IMR-90 (cell line): ENCODE measurements at regions not wholly inside any gene's neighbourhood (a gene's known extent, or its start where the extent isn't known, plus 50 kb on each side); places are given as distances from the start of the nearest gene placed in this dataset.

ENCODE experiments used
- ATAC-seq: fragments of 200-7000 bp; cut with Tn5 transposase; 2 replicates; pipeline ENCODE4 v1.9.1; 2020; ENCODE audit warnings: low read depth, mild to moderate bottlenecking, moderate library complexity
- BruUV-seq: library from RNA; stranded (reverse); fragments of 400-500 nt; replicated peaks from 2 replicates; lab custom pipeline; 2021; lab: Mats Ljungman, UMichigan
- CTCF ChIA-PET: fragments of 300-600 bp; formaldehyde crosslinking; extraction: SDS; loops from one replicate; lab custom pipeline; 2021; ENCODE audit warnings: antibody characterized with exemption; lab: Yijun Ruan, JAX
- POLR2A ChIA-PET: fragments of 300-600 bp; sonication (Branson Sonifier 250); formaldehyde crosslinking; loops from one replicate; lab custom pipeline; 2022; ENCODE audit warnings: antibody characterized with exemption; ENCODE audit not compliant: unreplicated experiment; lab: Charles Lee
- DNase-seq: peaks from one replicate; pipeline ENCODE4 v3.0.0; 2013
- H2AFZ ChIP-seq: replicated peaks from 2 replicates; pipeline ENCODE3; 2013; ENCODE audit warnings: low read length, mild to moderate bottlenecking; ENCODE audit not compliant: poor library complexity
- H2AK5ac ChIP-seq: 2 replicates; pipeline ENCODE4 v1.6.1; 2013; ENCODE audit warnings: low read depth, low read length, inconsistent platforms
- H2AK9ac ChIP-seq: replicated peaks from 2 replicates; pipeline ENCODE3; 2013; ENCODE audit warnings: mild to moderate bottlenecking, low read depth, low read length, moderate library complexity; ENCODE audit not compliant: poor library complexity
- H2BK120ac ChIP-seq: 2 replicates; pipeline ENCODE4 v1.6.1; 2013; ENCODE audit warnings: low read depth, low read length, inconsistent platforms
- H2BK15ac ChIP-seq: 3 replicates; pipeline ENCODE4 v1.6.1; 2013; ENCODE audit warnings: low read depth, low read length, inconsistent platforms
- H2BK20ac ChIP-seq: 2 replicates; pipeline ENCODE4 v1.6.1; 2013; ENCODE audit warnings: low read depth, mild to moderate bottlenecking, inconsistent platforms, low read length, moderate library complexity
- H2BK5ac ChIP-seq: 2 replicates; pipeline ENCODE4 v1.6.1; 2013; ENCODE audit warnings: mild to moderate bottlenecking, low read depth, low read length, inconsistent platforms; ENCODE audit not compliant: poor library complexity, severe bottlenecking
- H3K14ac ChIP-seq: replicated peaks from 2 replicates; pipeline ENCODE4 v1.6.1; 2013; ENCODE audit warnings: low read depth, low read length, inconsistent platforms
- H3K18ac ChIP-seq: 2 replicates; pipeline ENCODE4 v1.6.1; 2013; ENCODE audit warnings: low read depth, low read length, control low read depth
- H3K23ac ChIP-seq: 2 replicates; pipeline ENCODE4 v1.6.1; 2013; ENCODE audit warnings: low read depth, low read length, inconsistent platforms
- H3K27ac ChIP-seq: 2 replicates; pipeline ENCODE4 v1.5.1; 2013; ENCODE audit warnings: mild to moderate bottlenecking, control low read depth, low read length; ENCODE audit not compliant: insufficient read depth
- H3K27me3 ChIP-seq: 2 replicates; pipeline ENCODE4 v1.6.1; 2013; ENCODE audit warnings: low read length; ENCODE audit not compliant: control insufficient read depth, insufficient read depth
- H3K36me3 ChIP-seq: 2 replicates; pipeline ENCODE4 v1.6.1; 2013; ENCODE audit warnings: low read length, mixed read lengths; ENCODE audit not compliant: control insufficient read depth, insufficient read depth
- H3K4ac ChIP-seq: 2 replicates; pipeline ENCODE4 v1.6.1; 2013; ENCODE audit warnings: low read depth, low read length, inconsistent platforms
- H3K4me1 ChIP-seq: 2 replicates; pipeline ENCODE4 v1.6.1; 2013; ENCODE audit warnings: low read length, mixed read lengths; ENCODE audit not compliant: control insufficient read depth, insufficient read depth
- H3K4me2 ChIP-seq: 2 replicates; pipeline ENCODE4 v1.6.1; 2013; ENCODE audit warnings: low read depth, mild to moderate bottlenecking, control low read depth, low read length, moderate library complexity
- H3K4me3 ChIP-seq: 2 replicates; pipeline ENCODE4 v1.5.1; 2013; ENCODE audit warnings: low read depth, mild to moderate bottlenecking, control low read depth, low read length, moderate library complexity; ENCODE audit not compliant: insufficient read depth
- H3K56ac ChIP-seq: 2 replicates; pipeline ENCODE4 v1.6.1; 2013; ENCODE audit warnings: low read length, inconsistent platforms; ENCODE audit not compliant: insufficient read depth; ENCODE audit errors: extremely low read depth
- H3K79me1 ChIP-seq, 2 experiments: 2 replicates each; pipeline ENCODE4 v1.6.1; 2013; ENCODE audit warnings: low read length in 2 of 2, inconsistent platforms in 1 of 2, low read depth in 1 of 2
- H3K9ac ChIP-seq: 2 replicates; pipeline ENCODE4 v1.6.1; 2013; ENCODE audit warnings: low read depth, low read length, control low read depth
- H3K9me1 ChIP-seq: 2 replicates; pipeline ENCODE4 v1.6.1; 2013; ENCODE audit warnings: low read length, inconsistent platforms; ENCODE audit not compliant: insufficient read depth
- H3K9me3 ChIP-seq: 2 replicates; pipeline ENCODE4 v1.6.1; 2013; ENCODE audit warnings: low read length; ENCODE audit not compliant: control insufficient read depth, insufficient read depth
- H4K20me1 ChIP-seq: 2 replicates; pipeline ENCODE4 v1.6.1; 2013; ENCODE audit warnings: low read length, inconsistent platforms; ENCODE audit not compliant: insufficient read depth
- H4K5ac ChIP-seq: 2 replicates; pipeline ENCODE4 v1.6.1; 2013; ENCODE audit warnings: mild to moderate bottlenecking, low read depth, low read length, control low read depth
- H4K8ac ChIP-seq, 2 experiments: 2 replicates each; pipeline ENCODE4 v1.6.1; 2013; ENCODE audit warnings: low read depth in 2 of 2, low read length in 2 of 2, control low read depth in 1 of 2, inconsistent platforms in 1 of 2
- H4K91ac ChIP-seq: 2 replicates; pipeline ENCODE4 v1.6.1; 2013; ENCODE audit warnings: low read depth, low read length, inconsistent platforms; ENCODE audit not compliant: insufficient read depth
- BHLHE40 ChIP-seq: fragments of 150-350 bp; IDR thresholded peaks from 2 replicates; pipeline ENCODE4 v1.6.1; 2016; ENCODE audit warnings: mild to moderate bottlenecking, low read depth, low read length
- CEBPB ChIP-seq: IDR thresholded peaks from 2 replicates; pipeline ENCODE4 v1.6.1; 2012; ENCODE audit warnings: low read depth, low read length, improper control_type of control experiment
- CHD1 ChIP-seq: IDR thresholded peaks from 2 replicates; pipeline ENCODE4 v1.6.1; 2012; ENCODE audit warnings: low read depth, low read length, improper control_type of control experiment
- ELK1 ChIP-seq: fragments of 150-350 bp; IDR thresholded peaks from 2 replicates; pipeline ENCODE4 v1.6.1; 2016; ENCODE audit warnings: low read depth, mild to moderate bottlenecking, low read length, moderate library complexity, borderline replicate concordance
- FOS ChIP-seq: fragments of 150-350 bp; IDR thresholded peaks from 2 replicates; pipeline ENCODE4 v1.6.1; 2016; ENCODE audit warnings: low read depth, low read length
- MXI1 ChIP-seq: IDR thresholded peaks from 2 replicates; pipeline ENCODE4 v1.6.1; 2012; ENCODE audit warnings: low read depth, mild to moderate bottlenecking, low read length, moderate library complexity, borderline replicate concordance
- POLR2A ChIP-seq: IDR thresholded peaks from 2 replicates; pipeline ENCODE4 v1.6.1; 2012; ENCODE audit warnings: mild to moderate bottlenecking, low read depth, low read length
- RAD21 ChIP-seq: IDR thresholded peaks from 2 replicates; pipeline ENCODE4 v1.6.1; 2012; ENCODE audit warnings: low read length, improper control_type of control experiment
- RCOR1 ChIP-seq: IDR thresholded peaks from 2 replicates; pipeline ENCODE4 v1.6.1; 2012; ENCODE audit warnings: mild to moderate bottlenecking, low read length, improper control_type of control experiment; ENCODE audit not compliant: insufficient replicate concordance
- RFX5 ChIP-seq: IDR thresholded peaks from 2 replicates; pipeline ENCODE4 v1.8.0; 2012; ENCODE audit warnings: low read depth, mild to moderate bottlenecking, low read length, moderate library complexity
- SMC3 ChIP-seq: fragments of 150-350 bp; IDR thresholded peaks from 2 replicates; pipeline ENCODE4 v1.6.1; 2016; ENCODE audit warnings: low read depth, mild to moderate bottlenecking, antibody characterized with exemption, low read length, moderate library complexity
- WGBS, 2 experiments: methylation state at CpG; one replicate each; pipeline versions ENCODE4 v1.1.5 to v1.1.7; 2013; ENCODE audit warnings: missing lambda C conversion rate in 2 of 2; ENCODE audit not compliant: insufficient read length in 1 of 2; ENCODE audit errors: extremely low coverage in 2 of 2; 5-methylcytosine and 5-hydroxymethylcytosine counted together
- dilution Hi-C: fragments of 300-500 bp; cut with HindIII; formaldehyde crosslinking; loops from one replicate; pipeline ENCODE4 v1.14.3; 2018; ENCODE audit warnings: low sequenced_read_pairs; ENCODE audit not compliant: unreplicated experiment
- in situ Hi-C: fragments of 300-500 bp; cut with MboI; formaldehyde crosslinking; loops from 3 replicates; pipeline ENCODE4 v1.14.3; 2019; ENCODE audit warnings: low sequenced_read_pairs, inconsistent platforms, mixed read lengths
- intact Hi-C: fragments of 100-400 bp; cut with micrococcal nuclease; formaldehyde crosslinking; loops from 2 replicates; pipeline ENCODE4 v1.10.0; 2022
- TF ChIP-seq, protein P1 (sequence below): fragments of 150-350 bp; IDR thresholded peaks from 2 replicates; pipeline ENCODE4 v1.6.1; 2017; ENCODE audit warnings: mild to moderate bottlenecking, antibody characterized with exemption, low read length, low read depth
- TF ChIP-seq, protein P2 (sequence below): conservative IDR thresholded peaks from 2 replicates; pipeline ENCODE4 v1.5.1; 2012; ENCODE audit warnings: mild to moderate bottlenecking, low read depth, low read length, improper control_type of control experiment

DNA sequence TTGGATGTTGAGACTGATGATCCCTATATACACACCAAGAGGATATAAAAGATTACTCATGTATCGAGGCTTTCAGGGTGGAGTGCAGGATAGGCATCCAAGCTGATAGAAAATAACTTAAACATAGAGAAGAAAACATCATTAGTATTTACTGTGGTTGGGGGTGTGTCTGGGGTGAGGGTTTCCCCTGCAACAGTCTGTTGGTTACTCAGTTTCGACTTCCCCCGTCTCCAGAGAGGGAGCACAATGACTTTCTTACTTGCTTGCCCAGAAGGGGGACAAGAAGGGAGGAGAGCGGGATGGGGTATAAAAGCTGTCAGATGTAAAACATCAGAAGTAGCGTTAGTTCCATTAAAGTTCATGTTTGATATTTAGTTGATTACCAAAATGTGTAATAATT, 717.4 kb upstream of the ZP4 start:
- dilution Hi-C loops: no loop called here
- H3K4me2 ChIP-seq: no peak overlapping the region

More for the DNA sequence above, 717.4 kb upstream of the ZP4 start:
- BruUV-seq: no TSS peak
- no peak overlapping the region for H3K4me3 ChIP-seq
- no peak overlapping the region for H2AFZ ChIP-seq
- H2BK120ac ChIP-seq: no peak overlapping the region
- H3K18ac ChIP-seq: no peak overlapping the region
- no peak overlapping the region for H2AK5ac ChIP-seq
- intact Hi-C loops: no loop called here
- H4K20me1 ChIP-seq: no peaks in the 10 kb centered on the region
- no peaks in the 10 kb centered on the region for H3K9me3 ChIP-seq
- H4K8ac ChIP-seq: no peak overlapping the region
- TF ChIP-seq BHLHE40 (no peak), RFX5 (no peak), CHD1 (no peak), FOS (no peak), SMC3 (no peak), MXI1 (no peak), RCOR1 (no peak), RAD21 (no peak), CEBPB (no peak), POLR2A (no peak), ELK1 (no peak)
- TF ChIP-seq, protein P1, sequence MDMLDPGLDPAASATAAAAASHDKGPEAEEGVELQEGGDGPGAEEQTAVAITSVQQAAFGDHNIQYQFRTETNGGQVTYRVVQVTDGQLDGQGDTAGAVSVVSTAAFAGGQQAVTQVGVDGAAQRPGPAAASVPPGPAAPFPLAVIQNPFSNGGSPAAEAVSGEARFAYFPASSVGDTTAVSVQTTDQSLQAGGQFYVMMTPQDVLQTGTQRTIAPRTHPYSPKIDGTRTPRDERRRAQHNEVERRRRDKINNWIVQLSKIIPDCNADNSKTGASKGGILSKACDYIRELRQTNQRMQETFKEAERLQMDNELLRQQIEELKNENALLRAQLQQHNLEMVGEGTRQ: no peak
- TF ChIP-seq, protein P2, sequence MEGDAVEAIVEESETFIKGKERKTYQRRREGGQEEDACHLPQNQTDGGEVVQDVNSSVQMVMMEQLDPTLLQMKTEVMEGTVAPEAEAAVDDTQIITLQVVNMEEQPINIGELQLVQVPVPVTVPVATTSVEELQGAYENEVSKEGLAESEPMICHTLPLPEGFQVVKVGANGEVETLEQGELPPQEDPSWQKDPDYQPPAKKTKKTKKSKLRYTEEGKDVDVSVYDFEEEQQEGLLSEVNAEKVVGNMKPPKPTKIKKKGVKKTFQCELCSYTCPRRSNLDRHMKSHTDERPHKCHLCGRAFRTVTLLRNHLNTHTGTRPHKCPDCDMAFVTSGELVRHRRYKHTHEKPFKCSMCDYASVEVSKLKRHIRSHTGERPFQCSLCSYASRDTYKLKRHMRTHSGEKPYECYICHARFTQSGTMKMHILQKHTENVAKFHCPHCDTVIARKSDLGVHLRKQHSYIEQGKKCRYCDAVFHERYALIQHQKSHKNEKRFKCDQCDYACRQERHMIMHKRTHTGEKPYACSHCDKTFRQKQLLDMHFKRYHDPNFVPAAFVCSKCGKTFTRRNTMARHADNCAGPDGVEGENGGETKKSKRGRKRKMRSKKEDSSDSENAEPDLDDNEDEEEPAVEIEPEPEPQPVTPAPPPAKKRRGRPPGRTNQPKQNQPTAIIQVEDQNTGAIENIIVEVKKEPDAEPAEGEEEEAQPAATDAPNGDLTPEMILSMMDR: no peak
- no peak overlapping the region for H3K14ac ChIP-seq
- no peak overlapping the region for H2AK9ac ChIP-seq
- H3K56ac ChIP-seq: no peak overlapping the region
- no peaks in the 10 kb centered on the region for H3K4me1 ChIP-seq
- ATAC-seq: no peak
- H3K27me3 ChIP-seq: no peaks in the 10 kb centered on the region
- WGBS, 2 experiments: no CpG with 5 or more reads among the region's 5 CpGs
- H4K5ac ChIP-seq: no peak overlapping the region
- H2BK15ac ChIP-seq: no peak overlapping the region
- H2BK20ac ChIP-seq: no peak overlapping the region
- no peaks in the 10 kb centered on the region for H3K36me3 ChIP-seq
- no peak for DNase-seq
- H3K27ac ChIP-seq: no peak overlapping the region
- H3K79me1 ChIP-seq: no peaks in the 10 kb centered on the region
- no peak overlapping the region for H4K91ac ChIP-seq
- no peak overlapping the region for H2BK5ac ChIP-seq
- in situ Hi-C loops: no loop called here
- ChIA-PET POLR2A (no interaction called here), CTCF (interaction anchor here (1.0 kb wide), 1 partner anchor 9 kb away, joined by 3 read pairs; no protein-coding TSS in a partner anchor)
- no peak overlapping the region for H3K9ac ChIP-seq
- no peaks in the 10 kb centered on the region for H3K9me1 ChIP-seq
- no peak overlapping the region for H3K4ac ChIP-seq
- no peak overlapping the region for H3K23ac ChIP-seq
